ENCODE measurements at regions not wholly inside any gene's neighbourhood (a gene's known extent, or its start where the extent isn't known, plus 50 kb on each side); places are given as distances from the start of the nearest gene placed in this dataset.
"Not testable (repeated sequence)": the region's sequence is repeated elsewhere in the genome, so short reads cannot be mapped to it uniquely, and the experiment has no call there.

DNA sequence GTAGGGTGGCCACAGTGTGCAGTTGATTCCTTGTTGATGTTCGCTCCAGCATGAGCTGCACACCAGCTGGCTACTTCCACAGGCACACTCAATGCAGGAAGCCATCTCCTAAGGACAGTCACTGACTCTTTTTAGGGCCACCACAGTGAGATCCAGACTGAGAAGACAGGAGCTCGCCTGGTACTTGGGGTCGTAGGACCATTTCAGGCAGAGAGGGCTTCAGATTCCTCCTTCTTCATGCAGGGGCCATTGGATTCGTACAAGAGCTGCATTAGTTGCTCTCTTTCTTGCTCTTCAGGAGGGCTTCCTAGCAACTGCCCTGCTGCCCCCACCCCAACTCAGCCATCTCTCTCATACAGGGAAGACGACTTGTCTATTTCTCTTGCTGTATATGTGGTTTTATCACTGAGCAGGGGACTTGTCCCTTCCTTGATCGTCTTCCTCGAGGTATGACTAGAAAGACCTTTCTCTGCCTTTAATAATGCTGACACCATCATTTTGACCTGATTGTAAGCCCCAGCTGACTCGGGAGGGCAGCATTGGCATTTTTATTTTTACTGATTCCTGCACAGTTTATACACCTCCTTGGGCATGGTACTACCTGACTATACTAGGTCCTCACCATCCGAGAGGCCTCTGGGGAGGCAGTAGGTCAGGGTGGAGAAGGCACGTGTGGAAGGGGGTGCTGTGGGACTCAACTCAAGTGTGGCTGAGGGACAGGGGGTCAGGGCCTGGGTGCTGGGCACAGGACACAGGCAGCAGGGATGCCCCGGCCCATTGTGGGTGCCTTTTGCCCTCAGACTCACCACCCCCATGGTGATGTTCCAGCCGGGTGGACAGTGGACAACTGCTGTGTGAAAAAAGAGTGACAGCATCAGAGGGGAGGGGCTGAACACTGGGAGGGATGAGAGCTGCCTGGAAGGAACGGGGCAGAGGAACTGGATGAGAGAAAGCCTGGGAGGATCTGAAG is 136.7 kb upstream of the ZNF746 start:
- DNase-seq, result no peak

DNA sequence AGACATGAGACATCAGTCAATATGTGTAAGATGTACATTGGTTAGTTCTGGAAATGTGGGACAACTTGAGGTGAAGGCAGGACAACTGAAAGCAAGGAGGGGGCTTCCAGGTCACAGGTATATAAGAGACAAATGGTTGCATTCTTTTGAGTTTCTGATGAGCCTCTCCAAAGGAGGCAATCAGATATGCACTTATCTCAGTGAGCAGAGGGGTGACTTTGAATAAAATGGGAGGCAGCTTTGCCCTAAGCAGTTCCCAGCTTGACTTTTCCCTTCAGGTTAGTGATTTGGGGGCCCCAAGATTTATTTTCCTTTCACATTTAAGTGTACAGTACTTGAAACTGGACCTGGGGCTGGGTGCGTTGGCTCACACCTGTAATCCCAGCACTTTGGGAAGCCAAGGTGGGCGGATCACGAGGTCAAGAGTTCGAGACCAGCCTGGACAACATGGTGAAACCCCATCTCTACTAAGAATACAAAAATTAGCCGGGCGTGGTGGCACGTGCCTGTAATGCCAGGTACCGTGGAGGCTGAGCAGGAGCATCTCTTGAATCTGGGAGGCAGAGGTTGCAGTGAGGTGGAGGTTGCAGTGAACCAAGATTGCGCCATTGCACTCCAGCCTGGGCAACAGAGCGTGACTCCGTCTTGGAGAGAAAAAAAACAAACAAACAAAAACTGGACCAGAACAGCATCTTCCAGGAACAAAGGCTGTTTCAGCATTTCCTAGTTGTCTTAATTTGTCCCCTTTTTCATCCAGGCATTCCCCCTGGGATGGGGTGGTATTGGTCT is 130.9 kb upstream of the ZNF746 start:
- DNase-seq, result not testable (repeated sequence)

DNA sequence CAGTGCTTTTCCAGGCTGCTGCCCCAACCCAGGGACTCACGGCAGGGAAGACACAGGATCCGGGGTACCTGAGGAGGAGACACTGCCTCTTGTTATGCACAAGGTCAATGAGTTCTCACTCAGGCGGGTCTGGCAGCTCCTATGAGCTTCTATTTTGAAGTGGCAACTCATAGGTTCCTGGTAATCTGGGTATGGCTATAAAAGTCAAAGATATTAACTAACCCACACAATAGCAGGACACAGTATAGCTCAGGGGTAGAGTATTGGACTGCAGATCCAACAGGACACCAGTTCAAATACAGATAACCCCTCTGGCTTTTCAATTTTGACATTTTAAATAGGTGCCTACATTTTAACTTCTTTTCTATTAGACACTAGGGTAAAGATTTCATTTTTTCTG is 130.3 kb upstream of the ZNF746 start:
- DNase-seq, result no peak

DNA sequence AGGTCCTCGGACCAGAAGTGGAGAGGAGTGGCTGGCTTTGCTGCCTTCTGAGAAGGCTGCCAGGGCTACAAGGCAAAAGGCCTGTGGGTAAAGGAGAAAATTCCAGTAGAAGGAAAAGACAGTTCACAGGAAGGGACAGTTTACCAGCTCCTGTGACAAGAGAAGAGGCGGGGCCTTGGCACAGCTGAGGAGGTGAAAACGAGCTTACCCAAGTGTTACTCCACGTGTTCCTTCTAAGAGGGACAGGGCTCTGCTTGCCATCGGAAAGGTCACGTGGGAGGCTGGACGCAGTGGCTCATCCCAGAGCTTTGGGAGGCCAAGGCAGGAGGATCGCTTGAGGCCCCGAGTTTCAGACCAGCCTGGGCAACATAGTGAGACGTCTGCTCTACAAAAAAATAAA is 129.4 kb upstream of the ZNF746 start:
- DNase-seq, result no peak

DNA sequence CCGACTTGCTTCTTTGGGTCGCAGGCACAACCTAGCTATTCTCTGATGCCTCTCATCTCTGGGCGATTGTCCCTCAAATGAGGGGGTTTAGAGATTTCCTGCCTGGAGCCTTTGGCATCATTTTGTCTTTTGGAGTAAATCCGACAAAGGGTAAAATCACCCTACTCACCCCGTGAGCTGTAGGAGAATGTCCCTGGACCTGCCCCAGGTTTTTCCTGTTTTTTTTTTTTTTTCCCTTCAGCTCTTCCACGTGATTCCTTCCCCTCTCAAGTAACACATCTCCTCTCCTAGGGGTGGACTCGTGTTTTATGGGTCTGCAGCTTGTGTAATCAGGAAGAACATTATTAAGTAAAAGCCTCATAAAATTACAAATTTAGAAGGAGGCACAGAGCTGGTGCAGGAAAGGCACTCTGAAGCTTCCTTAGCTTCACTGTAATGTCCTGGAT is 128.4 kb upstream of the ZNF746 start:
- DNase-seq, result no peak

DNA sequence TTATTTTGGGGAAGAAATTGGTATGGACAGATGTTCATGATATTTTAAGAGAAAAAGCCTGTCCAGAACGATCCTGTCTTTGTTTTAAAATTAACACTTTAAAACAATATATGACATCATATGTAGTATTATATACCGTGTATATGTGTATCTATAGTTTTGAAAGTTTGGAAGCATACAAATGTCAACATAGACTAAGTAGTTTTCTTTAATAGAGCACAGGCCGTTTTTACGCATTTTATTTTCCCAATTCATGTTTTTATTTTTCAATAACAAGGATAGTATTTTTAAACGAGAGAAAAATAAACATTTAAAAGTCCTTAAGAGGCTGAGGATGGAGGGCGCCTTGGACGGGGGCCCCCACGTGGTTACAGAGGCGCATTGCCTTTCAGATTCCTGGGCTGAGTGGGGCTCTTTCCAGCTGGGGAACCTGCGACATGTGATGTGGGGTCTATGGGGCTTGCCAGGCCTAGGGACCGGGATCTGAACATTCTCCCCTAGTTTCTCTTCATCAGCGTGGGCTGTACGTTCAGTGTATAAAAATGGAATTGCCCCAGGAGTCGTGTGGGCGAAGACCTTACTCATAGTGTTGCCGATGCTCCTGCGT is 127.8 kb upstream of the ZNF746 start:
- DNase-seq, result no peak

DNA sequence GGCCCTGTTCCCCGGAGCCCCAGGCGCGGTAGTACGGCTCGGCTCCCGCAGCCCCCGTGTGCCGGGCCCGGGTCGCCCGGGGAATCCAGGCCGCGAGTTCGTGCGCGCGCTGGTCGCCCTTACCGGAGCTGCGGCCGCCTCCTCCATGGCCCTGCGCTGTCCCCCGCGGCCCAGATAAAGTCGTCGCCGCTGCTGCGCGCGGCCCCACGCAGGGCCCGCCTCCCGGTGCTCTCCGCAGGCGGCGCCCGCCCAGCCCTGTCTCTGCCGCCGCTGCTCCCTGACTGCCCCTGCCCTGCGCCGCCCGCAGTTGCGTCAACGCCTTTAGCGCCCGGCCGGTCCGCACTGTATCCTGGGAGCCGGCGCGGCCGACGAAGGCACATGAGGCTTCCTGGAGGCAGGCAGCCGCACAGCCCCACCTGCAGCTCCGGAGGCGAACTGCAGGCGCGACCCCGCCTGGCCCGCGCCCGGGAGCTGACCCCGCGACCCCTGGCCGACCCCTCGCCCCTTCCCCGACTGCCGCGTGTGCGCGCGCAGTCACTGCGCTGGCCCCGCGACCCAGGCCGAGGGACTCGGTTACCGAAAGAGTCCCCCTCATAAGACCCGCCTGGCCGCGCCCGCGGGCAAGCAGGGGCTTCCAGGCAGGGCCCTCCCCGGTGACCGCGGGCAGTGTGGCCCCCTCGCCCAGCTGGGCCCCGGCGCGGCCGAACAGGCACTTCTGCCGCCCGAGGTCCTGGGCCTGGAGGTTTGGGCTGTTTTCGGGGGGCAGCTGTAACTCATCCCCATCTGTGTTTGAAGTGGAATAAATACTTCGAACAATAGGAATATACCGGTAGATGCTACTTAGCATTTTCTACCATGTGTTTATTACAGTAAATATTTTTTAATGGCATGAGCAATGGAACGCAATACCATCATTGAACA is 127.1 kb upstream of the ZNF746 start:
- peak; percentile 76 for DNase-seq

DNA sequence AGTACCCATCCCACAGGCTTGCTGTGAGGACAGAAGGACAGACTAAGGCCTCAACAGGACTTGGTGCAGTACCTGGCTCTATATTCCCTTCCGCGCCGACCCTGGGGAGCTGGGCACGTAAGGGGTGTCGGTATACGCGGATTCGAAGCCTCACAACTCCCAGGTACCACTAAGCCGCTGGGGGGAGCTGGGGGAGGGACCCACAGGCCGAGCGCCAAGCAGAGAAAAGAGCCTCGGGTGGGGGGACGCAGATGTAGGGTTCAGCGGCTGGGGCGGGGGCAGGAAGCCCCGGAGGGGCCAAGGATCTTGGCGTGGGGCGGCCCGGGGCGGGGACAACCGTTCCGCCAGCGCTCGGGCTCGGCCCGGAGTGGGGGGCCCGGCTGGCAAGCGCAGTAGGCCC is 126.4 kb upstream of the ZNF746 start:
- no peak for DNase-seq

DNA sequence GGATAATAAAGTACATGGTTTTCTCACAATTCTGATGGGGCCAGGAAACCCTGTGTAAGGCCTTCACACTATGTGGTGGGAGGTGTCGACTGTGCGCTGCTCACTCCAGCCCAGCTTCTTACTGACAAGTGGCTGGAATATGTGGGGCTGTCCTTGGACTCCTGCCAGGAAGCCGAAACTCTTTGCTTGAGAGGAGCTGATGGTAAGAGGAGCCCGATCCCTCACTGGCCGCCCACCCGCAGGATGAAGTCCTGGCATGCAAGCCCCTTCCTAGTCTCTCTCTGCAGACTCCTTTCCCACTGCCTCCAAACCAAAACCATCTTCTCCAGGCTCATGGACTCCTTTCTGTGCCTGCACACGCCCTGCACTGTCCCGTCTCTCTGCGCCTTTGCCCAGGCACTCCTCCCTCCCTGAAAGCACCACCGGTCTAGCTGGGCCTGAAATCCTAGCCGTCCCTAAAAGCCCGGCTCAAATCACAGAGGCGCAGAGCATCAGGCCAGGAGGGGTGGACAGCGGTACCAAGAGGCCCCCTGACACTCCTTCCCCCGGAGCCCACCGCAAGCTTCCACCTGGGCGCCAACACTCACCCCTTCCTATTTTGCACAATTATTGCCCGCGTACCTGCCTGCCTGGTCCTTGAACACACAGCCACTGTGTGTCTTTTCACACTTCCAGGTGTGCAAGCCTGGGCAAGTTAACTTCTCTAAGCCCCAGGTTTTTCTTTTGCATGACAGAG is 125.8 kb upstream of the ZNF746 start:
- peak; percentile 25 for DNase-seq

DNA sequence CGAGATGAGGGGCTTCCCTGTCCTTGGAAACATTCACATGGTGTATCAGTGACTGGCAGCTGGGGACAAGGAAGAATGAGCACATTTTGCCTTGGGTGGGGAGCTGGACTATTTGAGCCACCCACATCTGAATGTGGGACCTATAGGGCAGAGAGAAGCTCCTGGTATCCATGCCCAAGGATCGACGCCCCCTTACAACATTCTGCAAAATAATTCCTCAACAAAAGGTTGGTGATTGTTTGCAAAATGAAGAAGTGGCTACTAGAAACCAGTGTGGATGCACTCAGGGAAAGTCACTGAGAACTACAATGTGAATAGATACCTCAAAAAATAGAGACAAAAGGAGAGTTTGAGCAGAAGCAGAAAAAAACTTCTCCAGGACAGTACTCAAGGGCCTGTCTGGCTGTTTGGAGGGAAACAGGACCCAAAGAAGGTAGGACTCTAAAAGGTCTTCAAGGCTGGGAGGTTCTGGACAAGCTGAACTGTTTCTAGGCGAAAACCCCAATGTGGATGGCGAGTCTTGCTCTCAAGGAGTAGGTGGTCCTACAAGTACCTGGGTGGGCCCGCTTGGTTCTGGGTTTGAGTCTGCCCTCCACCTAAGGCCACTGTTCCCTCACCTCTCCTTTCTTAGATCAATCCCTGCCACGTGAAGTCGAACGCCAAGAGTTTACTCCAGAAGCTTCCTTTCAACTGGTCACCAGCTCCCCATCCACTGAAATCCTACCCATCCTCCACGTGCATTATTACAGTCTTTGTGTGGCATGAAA is 125.0 kb upstream of the ZNF746 start:
- no peak for DNase-seq

DNA sequence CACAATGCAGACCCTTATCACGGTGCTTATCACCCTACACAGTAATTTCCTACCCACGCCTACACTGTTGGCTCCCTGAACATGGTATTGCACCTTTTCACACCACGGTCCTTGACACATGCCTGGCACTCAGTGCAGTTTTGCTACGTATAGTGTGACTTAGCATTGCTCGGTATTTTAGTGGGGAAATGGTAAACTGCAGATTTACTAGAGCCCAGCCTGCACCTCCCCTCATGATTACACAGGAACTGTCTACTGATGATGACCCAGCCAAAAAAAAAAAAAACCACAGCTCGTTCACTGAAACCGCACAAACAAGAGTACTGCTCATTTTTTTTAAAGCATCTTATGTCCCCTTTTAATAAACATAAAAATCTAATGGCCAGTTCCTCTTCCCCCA is 124.2 kb upstream of the ZNF746 start:
- no peak for DNase-seq

DNA sequence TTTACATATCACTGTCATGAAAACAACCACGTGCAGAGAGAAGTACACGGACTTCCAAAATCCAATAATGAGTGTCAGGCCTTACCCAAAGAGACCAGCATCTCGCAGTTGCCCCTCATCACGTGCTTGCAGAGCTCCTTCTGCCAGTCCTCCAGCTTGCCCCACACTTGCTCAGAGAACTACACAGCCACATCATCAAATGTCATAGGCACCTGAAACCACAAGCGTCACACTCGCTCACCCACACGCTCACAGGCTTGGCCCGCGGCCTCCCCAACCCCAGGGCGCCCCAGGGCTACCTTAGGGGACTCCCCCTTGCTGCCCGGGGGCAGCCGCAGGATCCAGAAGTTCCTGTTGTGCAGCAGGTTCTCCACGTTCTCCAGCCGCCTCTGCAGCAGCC is 123.4 kb upstream of the ZNF746 start:
- no peak for DNase-seq

DNA sequence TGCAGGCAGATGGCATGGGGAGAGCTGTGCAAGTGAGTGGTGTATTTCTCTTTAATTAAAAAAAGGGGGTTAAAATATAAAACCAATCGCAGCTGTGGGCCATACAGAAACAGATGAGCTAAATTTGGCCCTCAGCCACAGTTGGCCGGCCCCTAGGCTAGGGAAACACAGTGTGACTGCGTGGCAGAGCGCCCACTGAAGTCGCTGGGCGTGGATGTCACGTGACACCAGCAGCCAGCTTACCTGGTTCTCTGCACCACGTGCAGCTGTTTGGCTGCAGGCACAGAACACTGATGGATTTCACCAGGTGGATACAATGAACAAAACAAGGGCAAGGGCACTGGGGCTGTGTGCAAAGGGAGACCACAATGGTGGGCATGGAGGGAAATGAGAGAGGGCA is 119.3 kb upstream of the ZNF746 start:
- no peak for DNase-seq

DNA sequence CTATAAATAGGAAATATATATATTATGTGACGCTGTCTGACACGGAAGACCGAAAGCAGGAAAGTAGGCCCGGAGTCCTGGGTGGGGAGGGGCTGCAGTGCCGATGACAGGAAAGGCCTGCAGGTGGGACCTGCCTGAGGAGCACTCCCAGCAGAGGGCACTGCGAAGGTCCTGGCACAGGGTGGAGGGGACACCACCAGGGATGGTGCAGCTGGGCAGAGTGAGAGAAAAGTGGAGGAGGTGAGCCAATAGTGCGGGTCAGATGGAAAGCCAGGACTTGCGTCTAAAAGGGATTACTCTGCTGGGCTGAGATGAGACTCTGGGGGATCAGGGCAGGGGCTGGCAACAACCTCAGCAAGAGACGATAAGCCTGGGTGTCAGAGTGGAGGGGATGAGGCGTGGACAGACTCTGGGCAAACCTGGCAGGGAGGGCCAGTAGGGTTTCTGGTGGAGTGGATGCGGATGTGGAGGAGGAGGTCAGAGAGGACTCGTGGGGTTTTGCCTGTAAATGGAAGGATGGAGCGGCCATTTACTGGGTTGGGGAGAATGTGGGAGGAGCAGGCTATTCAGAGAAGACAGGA is 118.2 kb upstream of the ZNF746 start:
- no peak for DNase-seq

DNA sequence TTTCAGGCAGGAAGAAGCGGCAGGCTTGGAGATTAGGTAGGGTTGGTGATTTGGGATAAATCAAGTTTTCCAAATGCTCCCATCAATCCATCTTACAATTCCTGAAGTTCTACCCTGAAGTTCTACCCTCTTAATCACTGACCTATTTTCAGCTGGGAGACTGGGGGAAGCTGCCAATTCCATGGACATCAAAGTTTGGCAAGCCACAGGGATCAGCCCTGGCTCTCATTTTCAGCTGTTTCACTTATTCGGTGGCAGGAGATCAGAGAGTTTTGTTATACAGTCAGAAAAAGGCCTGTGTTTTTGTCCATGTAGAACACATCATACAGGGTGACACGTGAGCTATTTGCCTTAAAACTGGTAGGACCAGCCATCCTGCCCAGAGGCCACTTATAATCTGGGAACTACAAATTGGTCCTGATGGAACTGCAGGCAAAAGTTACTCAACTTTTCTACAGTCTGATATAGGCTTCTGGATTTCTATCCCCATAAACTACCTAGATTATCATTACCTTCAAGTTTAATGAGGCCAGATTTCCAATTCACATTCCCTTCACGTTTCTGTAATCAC is 112.9 kb upstream of the ZNF746 start:
- no peak for DNase-seq

DNA sequence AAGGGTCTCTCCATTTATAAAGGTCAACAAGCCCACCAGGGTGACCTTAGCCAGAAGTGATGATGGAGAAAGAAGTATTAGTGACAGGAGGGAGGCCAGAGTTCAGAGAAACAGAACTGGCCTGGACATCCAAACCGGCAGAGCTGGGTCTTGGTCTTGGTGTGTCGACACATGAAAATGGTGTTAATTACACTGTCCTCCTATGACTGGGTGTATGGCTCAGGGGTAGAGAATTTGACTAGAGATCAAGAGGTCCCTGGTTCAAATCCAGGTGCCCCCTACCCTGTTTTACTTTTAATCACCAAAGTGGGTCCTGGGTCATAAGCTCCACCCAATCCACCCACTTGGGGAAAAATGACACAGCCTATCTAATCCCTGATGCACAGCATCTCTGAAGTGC is 110.6 kb upstream of the ZNF746 start:
- no peak for DNase-seq

DNA sequence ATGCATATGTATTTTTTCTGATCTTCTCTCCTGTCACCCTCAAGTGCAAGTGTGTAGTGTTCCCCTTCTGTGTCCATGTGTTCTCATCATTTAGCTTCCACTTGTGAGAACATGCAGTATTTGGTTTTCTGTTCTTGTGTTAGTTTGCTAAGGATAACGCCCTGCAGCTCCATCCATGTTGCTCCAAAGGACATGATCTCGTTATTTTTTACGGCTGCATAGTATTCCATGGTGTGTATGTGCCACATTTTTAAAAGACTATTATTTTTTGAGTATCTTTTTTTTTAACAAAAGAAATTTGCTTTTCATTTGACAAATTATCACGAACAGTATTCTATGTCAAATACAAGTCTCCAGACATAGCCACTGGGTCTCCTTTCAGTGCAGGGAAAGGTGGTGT is 110.1 kb upstream of the ZNF746 start:
- no peak for DNase-seq

DNA sequence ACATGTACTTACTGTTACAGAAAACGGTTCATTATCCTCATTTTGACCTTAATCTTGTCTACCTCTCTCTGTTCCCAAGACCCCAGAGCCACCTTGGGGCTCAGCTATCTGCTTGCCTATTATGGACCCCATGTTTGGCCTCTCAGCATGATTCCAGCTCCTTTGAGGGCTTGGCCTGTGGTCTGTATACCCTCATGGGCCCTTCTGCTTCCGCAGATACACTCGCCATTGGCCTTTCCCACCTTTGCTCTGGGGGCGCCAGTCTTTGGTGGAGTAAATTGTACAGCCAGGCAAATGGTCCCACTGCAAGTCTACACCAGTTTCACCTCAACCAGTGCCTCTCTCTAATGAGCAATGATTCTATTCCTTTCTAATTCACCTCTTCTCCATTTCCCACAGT is 109.2 kb upstream of the ZNF746 start:
- no peak for DNase-seq

DNA sequence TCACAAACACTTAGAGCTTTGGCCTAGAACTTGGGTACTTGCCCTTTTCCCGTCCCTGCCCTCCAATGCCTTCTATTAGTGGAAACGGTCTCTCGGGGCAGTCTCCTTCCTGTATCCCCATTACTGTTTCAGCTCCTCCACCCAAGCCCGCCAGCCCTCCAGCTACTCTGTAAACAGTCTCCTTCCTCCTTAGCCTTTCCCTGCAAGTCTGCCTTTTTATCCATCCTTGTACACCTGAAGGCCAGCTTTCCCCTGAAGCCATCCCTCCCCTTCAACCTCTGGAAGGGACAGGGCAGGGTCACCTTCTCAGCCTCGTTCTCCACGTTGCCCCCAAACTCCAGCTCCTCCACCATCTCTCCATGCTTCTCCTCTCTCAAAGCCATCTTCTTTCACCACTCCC is 108.1 kb upstream of the ZNF746 start:
- DNase-seq, result no peak

DNA sequence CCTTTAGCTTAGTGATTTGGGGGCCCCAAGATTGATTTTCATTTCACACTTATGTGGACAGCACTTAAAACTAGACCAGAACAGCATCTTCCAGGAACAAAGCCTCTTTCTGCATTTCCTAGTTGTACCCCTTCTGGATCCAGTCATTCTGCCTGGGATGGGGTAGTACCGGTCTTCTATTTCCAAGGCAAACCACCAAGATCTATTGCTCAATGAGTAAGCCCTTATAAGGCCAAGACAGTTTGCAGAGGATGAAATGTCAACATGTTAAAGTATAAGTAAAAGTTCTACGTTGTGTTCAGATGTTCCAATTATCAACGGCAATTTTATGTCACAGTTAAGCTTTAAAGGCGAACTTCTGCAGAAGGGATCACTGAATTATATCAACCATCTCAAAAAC is 106.9 kb upstream of the ZNF746 start:
- no peak for DNase-seq

All from DMS79 treated with DMSO at 0.1 percent for 48 hours (cell line).